CD14-positive monocyte (primary cell): ENCODE measurements at regions not wholly inside any gene's neighbourhood (a gene's known extent, or its start where the extent isn't known, plus 50 kb on each side); places are given as distances from the start of the nearest gene placed in this dataset.

Source experiments
- DNase-seq, 3 donors: peaks; one replicate each; pipeline ENCODE4 v3.0.0-alpha.2; 2011 to 2022
- H2AFZ ChIP-seq: 2 replicates; pipeline ENCODE4 v1.6.0; 2012; ENCODE audit warnings: mild to moderate bottlenecking, low read depth, low read length, inconsistent platforms; ENCODE audit not compliant: insufficient read depth, poor library complexity, severe bottlenecking
- H3K27ac ChIP-seq, 2 donors: 1 replicate in 1 of 2; 2 replicates in 1 of 2; pipeline ENCODE4 v1.5.1; 2012 to 2013; ENCODE audit warnings: low read length in 2 of 2, control low read depth in 1 of 2, inconsistent platforms in 1 of 2, low read depth in 1 of 2, mild to moderate bottlenecking in 1 of 2
- H3K27me3 ChIP-seq, 2 donors: one replicate each; pipeline versions ENCODE4 v1.6.0 to v1.6.1; 2011 to 2013; ENCODE audit warnings: low read length in 2 of 2; ENCODE audit not compliant: control insufficient read depth in 2 of 2, insufficient read depth in 2 of 2
- H3K36me3 ChIP-seq, 2 donors: replicated peaks in 1 of 2; 1 replicate in 1 of 2; 2 replicates in 1 of 2; pipeline versions ENCODE4 v1.5.1 to v1.6.1; 2012 to 2013; ENCODE audit warnings: low read length in 2 of 2, control low read depth in 1 of 2, inconsistent platforms in 1 of 2, mild to moderate bottlenecking in 1 of 2; ENCODE audit not compliant: insufficient read depth in 2 of 2, control insufficient read depth in 1 of 2
- H3K4me1 ChIP-seq, 2 donors: 1 replicate in 1 of 2; 2 replicates in 1 of 2; pipeline versions ENCODE4 v1.5.1 to v1.6.1; 2012 to 2013; ENCODE audit warnings: low read length in 2 of 2, control low read depth in 1 of 2, inconsistent platforms in 1 of 2, mild to moderate bottlenecking in 1 of 2, moderate library complexity in 1 of 2; ENCODE audit not compliant: insufficient read depth in 2 of 2, control insufficient read depth in 1 of 2
- H3K4me2 ChIP-seq: replicated peaks from 2 replicates; pipeline ENCODE3; 2012; ENCODE audit warnings: low read length, moderate library complexity, mild to moderate bottlenecking; ENCODE audit not compliant: poor library complexity, severe bottlenecking; ENCODE audit errors: extremely low read depth
- H3K4me3 ChIP-seq, 3 experiments: fragments of 200-600 bp in 1 of 3; sonication (generic) in 1 of 3; replicated peaks in 1 of 3; 1 replicate in 2 of 3; 2 replicates in 1 of 3; pipeline ENCODE4 v1.5.1; 2011 to 2013; ENCODE audit warnings: low read length in 3 of 3, mild to moderate bottlenecking in 3 of 3, control low read depth in 2 of 3, low read depth in 2 of 3, inconsistent platforms in 1 of 3, moderate library complexity in 1 of 3
- H3K79me2 ChIP-seq: 2 replicates; pipeline ENCODE4 v1.6.0; 2012; ENCODE audit warnings: mild to moderate bottlenecking, control low read depth, inconsistent platforms, low read length, moderate library complexity; ENCODE audit not compliant: insufficient read depth
- H3K9ac ChIP-seq: 2 replicates; pipeline ENCODE4 v1.6.0; 2017; ENCODE audit warnings: low read length, mild to moderate bottlenecking; ENCODE audit not compliant: insufficient read depth, poor library complexity, severe bottlenecking
- H3K9me3 ChIP-seq, 2 donors: replicated peaks in 1 of 2; 1 replicate in 1 of 2; 2 replicates in 1 of 2; pipeline versions ENCODE4 v1.5.1 to v1.6.1; 2012 to 2013; ENCODE audit warnings: low read length in 2 of 2, control low read depth in 1 of 2; ENCODE audit not compliant: control insufficient read depth in 1 of 2, insufficient read depth in 1 of 2
- H4K20me1 ChIP-seq: 2 replicates; pipeline ENCODE4 v1.6.0; 2012; ENCODE audit warnings: mild to moderate bottlenecking, low read length, control low read depth, moderate library complexity; ENCODE audit not compliant: insufficient read depth
- H3K27ac Mint-ChIP-seq, 7 donors: one replicate each; pipeline ENCODE4 v1.8.0; 2020; ENCODE audit warnings: mild to moderate bottlenecking in 7 of 7, mixed read lengths in 7 of 7, moderate library complexity in 6 of 7, inconsistent platforms in 2 of 7
- H3K27me3 Mint-ChIP-seq, 3 donors: one replicate each; pipeline ENCODE4 v1.8.0; 2021 to 2022; ENCODE audit warnings: low read depth in 3 of 3, mild to moderate bottlenecking in 3 of 3, mixed read lengths in 3 of 3, moderate library complexity in 3 of 3, inconsistent platforms in 1 of 3
- H3K36me3 Mint-ChIP-seq, 2 donors: one replicate each; pipeline ENCODE4 v1.8.0; 2020; ENCODE audit warnings: mixed read lengths in 2 of 2, inconsistent platforms in 1 of 2, mild to moderate bottlenecking in 1 of 2
- H3K4me1 Mint-ChIP-seq: one replicate; pipeline ENCODE4 v1.8.0; 2020; ENCODE audit warnings: mild to moderate bottlenecking, mixed read lengths
- H3K4me3 Mint-ChIP-seq, 2 donors: one replicate each; pipeline ENCODE4 v1.8.0; 2020; ENCODE audit warnings: mild to moderate bottlenecking in 2 of 2, mixed read lengths in 2 of 2, moderate library complexity in 1 of 2
- H3K9me3 Mint-ChIP-seq, 7 donors: one replicate each; pipeline ENCODE4 v1.8.0; 2020 to 2022; ENCODE audit warnings: mixed read lengths in 7 of 7, mild to moderate bottlenecking in 6 of 7, moderate library complexity in 6 of 7, inconsistent platforms in 2 of 7
- CTCF ChIP-seq: fragments of 200-600 bp; IDR thresholded peaks from one replicate; pipeline ENCODE4 v1.8.0; 2022; ENCODE audit warnings: antibody characterized with exemption, mild to moderate bottlenecking
- WGBS: methylation state at CpG from one replicate; pipeline ENCODE4 v1.1.5; 2013; ENCODE audit warnings: missing lambda C conversion rate; ENCODE audit not compliant: insufficient coverage; 5-methylcytosine and 5-hydroxymethylcytosine counted together
- intact Hi-C, 2 donors: fragments of 100-400 bp; cut with micrococcal nuclease; formaldehyde crosslinking; loops; one replicate each; pipeline versions ENCODE4 v1.15.0 to v1.15.1; 2023

GRCh38 chr12:125677829-125678228 is 612.6 kb downstream of the AACS start:
- H3K4me3 Mint-ChIP-seq, result no peak overlapping the region
- 93% methylated on average over 4 of the region's 4 CpGs for WGBS
- H3K4me2 ChIP-seq, result no peak overlapping the region
- no peaks in the 10 kb centered on the region for H4K20me1 ChIP-seq
- H3K27ac ChIP-seq, result no peak overlapping the region
- intact Hi-C loops, result no loop called here
- no peak for DNase-seq
- no peak overlapping the region for H3K4me3 ChIP-seq
- no peaks in the 10 kb centered on the region for H3K36me3 ChIP-seq
- H3K27me3 ChIP-seq, result no peaks in the 10 kb centered on the region
- no peak overlapping the region for H2AFZ ChIP-seq
- H3K4me1 ChIP-seq, result no peaks in the 10 kb centered on the region
- no peaks in the 10 kb centered on the region for H3K36me3 Mint-ChIP-seq
- H3K27me3 Mint-ChIP-seq, result no peaks in the 10 kb centered on the region
- H3K79me2 ChIP-seq, result no peaks in the 10 kb centered on the region
- peaks cover 0 to 2% (median 0%) of the 10 kb centered on the region in 7 donors for H3K9me3 Mint-ChIP-seq
- no peaks in the 10 kb centered on the region for H3K4me1 Mint-ChIP-seq
- TF ChIP-seq CTCF, result no peak
- no peaks in the 10 kb centered on the region for H3K9me3 ChIP-seq
- no peak overlapping the region for H3K9ac ChIP-seq
- H3K27ac Mint-ChIP-seq, result no peak overlapping the region

GRCh38 chr12:125678589-125678993 is 613.4 kb downstream of the AACS start:
- no peaks in the 10 kb centered on the region for H4K20me1 ChIP-seq
- no peaks in the 10 kb centered on the region for H3K4me1 Mint-ChIP-seq
- H3K36me3 Mint-ChIP-seq, result no peaks in the 10 kb centered on the region
- no peak for DNase-seq
- no peaks in the 10 kb centered on the region for H3K27me3 ChIP-seq
- H3K9me3 ChIP-seq, result no peaks in the 10 kb centered on the region
- no peak overlapping the region for H3K4me3 ChIP-seq
- no peaks in the 10 kb centered on the region for H3K36me3 ChIP-seq
- H3K4me2 ChIP-seq, result no peak overlapping the region
- no peak for TF ChIP-seq CTCF
- peaks cover 0 to 2% (median 0%) of the 10 kb centered on the region in 7 donors for H3K9me3 Mint-ChIP-seq
- 93% methylated on average over 3 of the region's 3 CpGs for WGBS
- intact Hi-C loops, result no loop called here
- H3K27ac Mint-ChIP-seq, result no peak overlapping the region
- no peaks in the 10 kb centered on the region for H3K27me3 Mint-ChIP-seq
- no peak overlapping the region for H3K4me3 Mint-ChIP-seq
- H3K27ac ChIP-seq, result no peak overlapping the region
- H3K4me1 ChIP-seq, result no peaks in the 10 kb centered on the region
- no peak overlapping the region for H3K9ac ChIP-seq
- H2AFZ ChIP-seq, result no peak overlapping the region
- H3K79me2 ChIP-seq, result no peaks in the 10 kb centered on the region
